LNCaP clone FGC (cell line): ENCODE measurements at regions not wholly inside any gene's neighbourhood (a gene's known extent, or its start where the extent isn't known, plus 50 kb on each side); places are given as distances from the start of the nearest gene placed in this dataset.

Source experiments
- DNase-seq: peaks from one replicate; pipeline ENCODE4 v3.0.0-alpha.2; 2011; ENCODE audit warnings: low read depth
- H3K4me3 ChIP-seq: 2 replicates; pipeline ENCODE4 v1.5.1; 2011; ENCODE audit warnings: mild to moderate bottlenecking, low read depth, low read length, control low read depth
- TF ChIP-seq, protein P1 (sequence below): IDR thresholded peaks from 2 replicates; pipeline ENCODE4 v1.5.1; 2012; ENCODE audit warnings: mild to moderate bottlenecking; ENCODE audit not compliant: control insufficient read depth, insufficient read depth; ENCODE audit errors: extremely low read depth

DNA sequence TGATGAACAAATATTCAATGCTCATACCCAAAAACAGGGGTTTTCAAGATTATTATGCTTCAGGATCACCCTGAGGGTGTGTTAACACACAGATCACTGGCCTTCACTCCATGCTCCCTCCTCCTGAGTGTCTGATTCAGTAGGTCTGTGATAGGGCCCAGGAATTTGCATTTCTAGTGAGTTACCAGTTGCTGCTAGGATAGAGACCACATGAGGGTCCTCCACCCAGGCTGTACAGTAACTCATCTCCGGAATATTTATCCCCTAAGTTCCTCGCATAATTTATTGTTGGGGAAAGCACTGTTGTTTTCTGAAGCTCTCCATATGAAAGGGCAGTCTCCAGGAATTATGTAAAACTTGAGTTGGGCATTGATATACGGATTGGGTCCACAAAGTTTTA, 1106.6 kb upstream of the B3GALT2 start:
- DNase-seq, result no peak
- TF ChIP-seq, protein P1, sequence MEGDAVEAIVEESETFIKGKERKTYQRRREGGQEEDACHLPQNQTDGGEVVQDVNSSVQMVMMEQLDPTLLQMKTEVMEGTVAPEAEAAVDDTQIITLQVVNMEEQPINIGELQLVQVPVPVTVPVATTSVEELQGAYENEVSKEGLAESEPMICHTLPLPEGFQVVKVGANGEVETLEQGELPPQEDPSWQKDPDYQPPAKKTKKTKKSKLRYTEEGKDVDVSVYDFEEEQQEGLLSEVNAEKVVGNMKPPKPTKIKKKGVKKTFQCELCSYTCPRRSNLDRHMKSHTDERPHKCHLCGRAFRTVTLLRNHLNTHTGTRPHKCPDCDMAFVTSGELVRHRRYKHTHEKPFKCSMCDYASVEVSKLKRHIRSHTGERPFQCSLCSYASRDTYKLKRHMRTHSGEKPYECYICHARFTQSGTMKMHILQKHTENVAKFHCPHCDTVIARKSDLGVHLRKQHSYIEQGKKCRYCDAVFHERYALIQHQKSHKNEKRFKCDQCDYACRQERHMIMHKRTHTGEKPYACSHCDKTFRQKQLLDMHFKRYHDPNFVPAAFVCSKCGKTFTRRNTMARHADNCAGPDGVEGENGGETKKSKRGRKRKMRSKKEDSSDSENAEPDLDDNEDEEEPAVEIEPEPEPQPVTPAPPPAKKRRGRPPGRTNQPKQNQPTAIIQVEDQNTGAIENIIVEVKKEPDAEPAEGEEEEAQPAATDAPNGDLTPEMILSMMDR, result no peak
- H3K4me3 ChIP-seq, result no peak overlapping the region

GRCh38 chr1:194289569-194290266, 1103.3 kb upstream of the B3GALT2 start:
- no peak for DNase-seq
- TF ChIP-seq, protein P1, result no peak
- no peak overlapping the region for H3K4me3 ChIP-seq

- TF ChIP-seq, protein P1, result no peak
- no peak overlapping the region for H3K4me3 ChIP-seq
- DNase-seq, result no peak
These were observed 1101.8 kb upstream of the B3GALT2 start for GRCh38 chr1:194288238-194288637.

DNA sequence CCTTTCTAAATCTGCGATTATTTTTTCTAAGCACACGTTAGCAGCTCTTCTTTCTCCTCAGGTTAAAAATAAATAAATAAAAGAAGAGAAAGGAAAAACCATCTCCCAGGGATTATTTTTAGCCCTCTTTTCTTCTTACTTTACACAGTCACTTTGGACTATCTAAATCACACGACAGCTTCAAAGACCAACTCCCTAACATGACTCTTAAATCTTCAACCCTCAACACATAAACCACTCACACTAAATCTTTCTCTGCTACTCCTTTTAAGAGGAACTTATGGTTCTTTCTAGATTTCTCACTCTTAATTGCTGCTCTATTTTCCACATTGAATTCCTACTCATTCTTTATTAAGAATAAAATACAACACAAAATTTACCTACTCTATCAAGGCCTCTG, 1095.0 kb upstream of the B3GALT2 start:
- TF ChIP-seq, protein P1, result no peak
- no peak for DNase-seq
- no peak overlapping the region for H3K4me3 ChIP-seq

DNA sequence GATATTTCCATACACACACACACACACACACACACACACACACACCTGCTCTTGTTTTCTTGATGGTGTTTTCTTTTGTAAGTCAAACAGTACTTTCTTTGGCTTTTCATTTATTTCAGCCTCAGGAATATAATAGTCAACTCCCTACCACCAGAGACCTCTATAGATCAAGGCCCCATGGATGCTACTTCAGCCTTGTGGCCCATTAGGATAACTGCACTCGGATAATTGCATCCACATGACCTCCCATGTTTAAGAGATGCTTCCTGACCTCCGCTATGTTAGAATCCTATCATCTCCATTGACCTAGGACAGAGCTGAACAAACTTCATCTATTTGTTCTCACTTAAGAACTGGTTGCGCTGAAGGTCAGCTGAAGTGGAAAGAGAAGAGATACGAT, 1094.0 kb upstream of the B3GALT2 start:
- TF ChIP-seq, protein P1, result no peak
- no peak for DNase-seq
- H3K4me3 ChIP-seq, result no peak overlapping the region

GRCh38 chr1:194279975-194280374, 1093.6 kb upstream of the B3GALT2 start:
- no peak overlapping the region for H3K4me3 ChIP-seq
- TF ChIP-seq, protein P1, result no peak
- no peak for DNase-seq

GRCh38 chr1:194277927-194278326, 1091.5 kb upstream of the B3GALT2 start:
- TF ChIP-seq, protein P1, result no peak
- no peak for DNase-seq
- H3K4me3 ChIP-seq, result no peak overlapping the region
